K562 (cell line): ENCODE measurements at regions not wholly inside any gene's neighbourhood (a gene's known extent, or its start where the extent isn't known, plus 50 kb on each side); places are given as distances from the start of the nearest gene placed in this dataset.

Experiments used
- JUNB ChIP-seq: fragments of 450-650 bp; formaldehyde crosslinking; conservative IDR thresholded peaks from 2 replicates; pipeline ENCODE4 v1.4.0; 2020; ENCODE audit warnings: mild to moderate bottlenecking
- NFIC ChIP-seq: fragments of 450-650 bp; IDR thresholded peaks from 2 replicates; pipeline ENCODE4 v1.6.1; 2017; ENCODE audit warnings: mild to moderate bottlenecking, inconsistent platforms
- RCOR1 ChIP-seq, 2 experiments: IDR thresholded peaks; 2 replicates each; pipeline ENCODE4 v1.6.1; 2012; ENCODE audit warnings: low read depth in 2 of 2, low read length in 2 of 2, borderline replicate concordance in 1 of 2, improper control_type of control experiment in 1 of 2
- STAG1 ChIP-seq: sonication (generic); formaldehyde crosslinking; IDR thresholded peaks from 2 replicates; pipeline ENCODE4 v1.5.0; 2020; ENCODE audit warnings: missing genetic modification reagents, borderline replicate concordance
- TAF1 ChIP-seq: IDR thresholded peaks from 2 replicates; pipeline ENCODE4 v1.6.1; 2011; ENCODE audit warnings: mild to moderate bottlenecking, low read length, moderate library complexity; ENCODE audit not compliant: insufficient read depth, control insufficient read depth, severe bottlenecking; ENCODE audit errors: extremely low read depth
- TF ChIP-seq, protein P1 (sequence below): fragments of 250-450 bp; sonication (Bioruptor Pico); IDR thresholded peaks from 2 replicates; pipeline ENCODE4 v1.5.0; 2022; ENCODE audit warnings: mild to moderate bottlenecking
- TF ChIP-seq, protein P2 (sequence below): sonication (generic); formaldehyde crosslinking; IDR thresholded peaks from 2 replicates; pipeline ENCODE4 v1.8.1; 2022; ENCODE audit warnings: missing genetic modification reagents

- TF ChIP-seq, protein P1, sequence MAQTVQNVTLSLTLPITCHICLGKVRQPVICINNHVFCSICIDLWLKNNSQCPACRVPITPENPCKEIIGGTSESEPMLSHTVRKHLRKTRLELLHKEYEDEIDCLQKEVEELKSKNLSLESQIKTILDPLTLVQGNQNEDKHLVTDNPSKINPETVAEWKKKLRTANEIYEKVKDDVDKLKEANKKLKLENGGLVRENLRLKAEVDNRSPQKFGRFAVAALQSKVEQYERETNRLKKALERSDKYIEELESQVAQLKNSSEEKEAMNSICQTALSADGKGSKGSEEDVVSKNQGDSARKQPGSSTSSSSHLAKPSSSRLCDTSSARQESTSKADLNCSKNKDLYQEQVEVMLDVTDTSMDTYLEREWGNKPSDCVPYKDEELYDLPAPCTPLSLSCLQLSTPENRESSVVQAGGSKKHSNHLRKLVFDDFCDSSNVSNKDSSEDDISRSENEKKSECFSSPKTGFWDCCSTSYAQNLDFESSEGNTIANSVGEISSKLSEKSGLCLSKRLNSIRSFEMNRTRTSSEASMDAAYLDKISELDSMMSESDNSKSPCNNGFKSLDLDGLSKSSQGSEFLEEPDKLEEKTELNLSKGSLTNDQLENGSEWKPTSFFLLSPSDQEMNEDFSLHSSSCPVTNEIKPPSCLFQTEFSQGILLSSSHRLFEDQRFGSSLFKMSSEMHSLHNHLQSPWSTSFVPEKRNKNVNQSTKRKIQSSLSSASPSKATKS (CRISPR knock-in tag), result no peak
- TF ChIP-seq TAF1 (no peak), RCOR1 (IDR thresholded peaks at IDR 0.05; ENCODE audit: borderline replicate concordance in 1 of 2, low read depth in 2 of 2, low read length in 2 of 2) (no peak), NFIC (no peak), STAG1 (CRISPR knock-in tag) (no peak), JUNB (CRISPR knock-in tag) (no peak)
- TF ChIP-seq, protein P2, sequence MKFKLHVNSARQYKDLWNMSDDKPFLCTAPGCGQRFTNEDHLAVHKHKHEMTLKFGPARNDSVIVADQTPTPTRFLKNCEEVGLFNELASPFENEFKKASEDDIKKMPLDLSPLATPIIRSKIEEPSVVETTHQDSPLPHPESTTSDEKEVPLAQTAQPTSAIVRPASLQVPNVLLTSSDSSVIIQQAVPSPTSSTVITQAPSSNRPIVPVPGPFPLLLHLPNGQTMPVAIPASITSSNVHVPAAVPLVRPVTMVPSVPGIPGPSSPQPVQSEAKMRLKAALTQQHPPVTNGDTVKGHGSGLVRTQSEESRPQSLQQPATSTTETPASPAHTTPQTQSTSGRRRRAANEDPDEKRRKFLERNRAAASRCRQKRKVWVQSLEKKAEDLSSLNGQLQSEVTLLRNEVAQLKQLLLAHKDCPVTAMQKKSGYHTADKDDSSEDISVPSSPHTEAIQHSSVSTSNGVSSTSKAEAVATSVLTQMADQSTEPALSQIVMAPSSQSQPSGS (CRISPR knock-in tag), result no peak
These were observed 187.8 kb downstream of the SNX19 start for GRCh38 chr11:130728185-130729180.
